IMR-90 (cell line): ENCODE measurements at regions not wholly inside any gene's neighbourhood (a gene's known extent, or its start where the extent isn't known, plus 50 kb on each side); places are given as distances from the start of the nearest gene placed in this dataset.

Experiments used
- ATAC-seq: fragments of 200-7000 bp; cut with Tn5 transposase; 2 replicates; pipeline ENCODE4 v1.9.1; 2020; ENCODE audit warnings: low read depth, mild to moderate bottlenecking, moderate library complexity
- BruUV-seq: library from RNA; stranded (reverse); fragments of 400-500 nt; replicated peaks from 2 replicates; lab custom pipeline; 2021; lab: Mats Ljungman, UMichigan
- CTCF ChIA-PET: fragments of 300-600 bp; formaldehyde crosslinking; extraction: SDS; loops from one replicate; lab custom pipeline; 2021; ENCODE audit warnings: antibody characterized with exemption; lab: Yijun Ruan, JAX
- POLR2A ChIA-PET: fragments of 300-600 bp; sonication (Branson Sonifier 250); formaldehyde crosslinking; loops from one replicate; lab custom pipeline; 2022; ENCODE audit warnings: antibody characterized with exemption; ENCODE audit not compliant: unreplicated experiment; lab: Charles Lee
- DNase-seq: peaks from one replicate; pipeline ENCODE4 v3.0.0; 2013
- H2AFZ ChIP-seq: replicated peaks from 2 replicates; pipeline ENCODE3; 2013; ENCODE audit warnings: low read length, mild to moderate bottlenecking; ENCODE audit not compliant: poor library complexity
- H2AK5ac ChIP-seq: 2 replicates; pipeline ENCODE4 v1.6.1; 2013; ENCODE audit warnings: low read depth, low read length, inconsistent platforms
- H2AK9ac ChIP-seq: replicated peaks from 2 replicates; pipeline ENCODE3; 2013; ENCODE audit warnings: mild to moderate bottlenecking, low read depth, low read length, moderate library complexity; ENCODE audit not compliant: poor library complexity
- H2BK120ac ChIP-seq: 2 replicates; pipeline ENCODE4 v1.6.1; 2013; ENCODE audit warnings: low read depth, low read length, inconsistent platforms
- H2BK15ac ChIP-seq: 3 replicates; pipeline ENCODE4 v1.6.1; 2013; ENCODE audit warnings: low read depth, low read length, inconsistent platforms
- H2BK20ac ChIP-seq: 2 replicates; pipeline ENCODE4 v1.6.1; 2013; ENCODE audit warnings: low read depth, mild to moderate bottlenecking, inconsistent platforms, low read length, moderate library complexity
- H2BK5ac ChIP-seq: 2 replicates; pipeline ENCODE4 v1.6.1; 2013; ENCODE audit warnings: mild to moderate bottlenecking, low read depth, low read length, inconsistent platforms; ENCODE audit not compliant: poor library complexity, severe bottlenecking
- H3K14ac ChIP-seq: replicated peaks from 2 replicates; pipeline ENCODE4 v1.6.1; 2013; ENCODE audit warnings: low read depth, low read length, inconsistent platforms
- H3K18ac ChIP-seq: 2 replicates; pipeline ENCODE4 v1.6.1; 2013; ENCODE audit warnings: low read depth, low read length, control low read depth
- H3K23ac ChIP-seq: 2 replicates; pipeline ENCODE4 v1.6.1; 2013; ENCODE audit warnings: low read depth, low read length, inconsistent platforms
- H3K27ac ChIP-seq: 2 replicates; pipeline ENCODE4 v1.5.1; 2013; ENCODE audit warnings: mild to moderate bottlenecking, control low read depth, low read length; ENCODE audit not compliant: insufficient read depth
- H3K27me3 ChIP-seq: 2 replicates; pipeline ENCODE4 v1.6.1; 2013; ENCODE audit warnings: low read length; ENCODE audit not compliant: control insufficient read depth, insufficient read depth
- H3K36me3 ChIP-seq: 2 replicates; pipeline ENCODE4 v1.6.1; 2013; ENCODE audit warnings: low read length, mixed read lengths; ENCODE audit not compliant: control insufficient read depth, insufficient read depth
- H3K4ac ChIP-seq: 2 replicates; pipeline ENCODE4 v1.6.1; 2013; ENCODE audit warnings: low read depth, low read length, inconsistent platforms
- H3K4me1 ChIP-seq: 2 replicates; pipeline ENCODE4 v1.6.1; 2013; ENCODE audit warnings: low read length, mixed read lengths; ENCODE audit not compliant: control insufficient read depth, insufficient read depth
- H3K4me2 ChIP-seq: 2 replicates; pipeline ENCODE4 v1.6.1; 2013; ENCODE audit warnings: low read depth, mild to moderate bottlenecking, control low read depth, low read length, moderate library complexity
- H3K4me3 ChIP-seq: 2 replicates; pipeline ENCODE4 v1.5.1; 2013; ENCODE audit warnings: low read depth, mild to moderate bottlenecking, control low read depth, low read length, moderate library complexity; ENCODE audit not compliant: insufficient read depth
- H3K56ac ChIP-seq: 2 replicates; pipeline ENCODE4 v1.6.1; 2013; ENCODE audit warnings: low read length, inconsistent platforms; ENCODE audit not compliant: insufficient read depth; ENCODE audit errors: extremely low read depth
- H3K79me1 ChIP-seq, 2 experiments: 2 replicates each; pipeline ENCODE4 v1.6.1; 2013; ENCODE audit warnings: low read length in 2 of 2, inconsistent platforms in 1 of 2, low read depth in 1 of 2
- H3K9ac ChIP-seq: 2 replicates; pipeline ENCODE4 v1.6.1; 2013; ENCODE audit warnings: low read depth, low read length, control low read depth
- H3K9me1 ChIP-seq: 2 replicates; pipeline ENCODE4 v1.6.1; 2013; ENCODE audit warnings: low read length, inconsistent platforms; ENCODE audit not compliant: insufficient read depth
- H3K9me3 ChIP-seq: 2 replicates; pipeline ENCODE4 v1.6.1; 2013; ENCODE audit warnings: low read length; ENCODE audit not compliant: control insufficient read depth, insufficient read depth
- H4K20me1 ChIP-seq: 2 replicates; pipeline ENCODE4 v1.6.1; 2013; ENCODE audit warnings: low read length, inconsistent platforms; ENCODE audit not compliant: insufficient read depth
- H4K5ac ChIP-seq: 2 replicates; pipeline ENCODE4 v1.6.1; 2013; ENCODE audit warnings: mild to moderate bottlenecking, low read depth, low read length, control low read depth
- H4K8ac ChIP-seq, 2 experiments: 2 replicates each; pipeline ENCODE4 v1.6.1; 2013; ENCODE audit warnings: low read depth in 2 of 2, low read length in 2 of 2, control low read depth in 1 of 2, inconsistent platforms in 1 of 2
- H4K91ac ChIP-seq: 2 replicates; pipeline ENCODE4 v1.6.1; 2013; ENCODE audit warnings: low read depth, low read length, inconsistent platforms; ENCODE audit not compliant: insufficient read depth
- BHLHE40 ChIP-seq: fragments of 150-350 bp; IDR thresholded peaks from 2 replicates; pipeline ENCODE4 v1.6.1; 2016; ENCODE audit warnings: mild to moderate bottlenecking, low read depth, low read length
- CEBPB ChIP-seq: IDR thresholded peaks from 2 replicates; pipeline ENCODE4 v1.6.1; 2012; ENCODE audit warnings: low read depth, low read length, improper control_type of control experiment
- CHD1 ChIP-seq: IDR thresholded peaks from 2 replicates; pipeline ENCODE4 v1.6.1; 2012; ENCODE audit warnings: low read depth, low read length, improper control_type of control experiment
- ELK1 ChIP-seq: fragments of 150-350 bp; IDR thresholded peaks from 2 replicates; pipeline ENCODE4 v1.6.1; 2016; ENCODE audit warnings: low read depth, mild to moderate bottlenecking, low read length, moderate library complexity, borderline replicate concordance
- FOS ChIP-seq: fragments of 150-350 bp; IDR thresholded peaks from 2 replicates; pipeline ENCODE4 v1.6.1; 2016; ENCODE audit warnings: low read depth, low read length
- MAFK ChIP-seq: IDR thresholded peaks from 2 replicates; pipeline ENCODE4 v1.6.1; 2012; ENCODE audit warnings: low read depth, low read length, improper control_type of control experiment
- MAZ ChIP-seq: IDR thresholded peaks from 2 replicates; pipeline ENCODE4 v1.6.1; 2012; ENCODE audit warnings: low read depth, mild to moderate bottlenecking, low read length, improper control_type of control experiment, moderate library complexity, borderline replicate concordance
- MXI1 ChIP-seq: IDR thresholded peaks from 2 replicates; pipeline ENCODE4 v1.6.1; 2012; ENCODE audit warnings: low read depth, mild to moderate bottlenecking, low read length, moderate library complexity, borderline replicate concordance
- NFE2L2 ChIP-seq: fragments of 150-350 bp; IDR thresholded peaks from 2 replicates; pipeline ENCODE4 v1.6.1; 2016; ENCODE audit warnings: low read depth, mild to moderate bottlenecking, low read length
- POLR2A ChIP-seq: IDR thresholded peaks from 2 replicates; pipeline ENCODE4 v1.6.1; 2012; ENCODE audit warnings: mild to moderate bottlenecking, low read depth, low read length
- RAD21 ChIP-seq: IDR thresholded peaks from 2 replicates; pipeline ENCODE4 v1.6.1; 2012; ENCODE audit warnings: low read length, improper control_type of control experiment
- RCOR1 ChIP-seq: IDR thresholded peaks from 2 replicates; pipeline ENCODE4 v1.6.1; 2012; ENCODE audit warnings: mild to moderate bottlenecking, low read length, improper control_type of control experiment; ENCODE audit not compliant: insufficient replicate concordance
- RFX5 ChIP-seq: IDR thresholded peaks from 2 replicates; pipeline ENCODE4 v1.8.0; 2012; ENCODE audit warnings: low read depth, mild to moderate bottlenecking, low read length, moderate library complexity
- SMC3 ChIP-seq: fragments of 150-350 bp; IDR thresholded peaks from 2 replicates; pipeline ENCODE4 v1.6.1; 2016; ENCODE audit warnings: low read depth, mild to moderate bottlenecking, antibody characterized with exemption, low read length, moderate library complexity
- USF2 ChIP-seq: fragments of 150-350 bp; IDR thresholded peaks from 2 replicates; pipeline ENCODE4 v1.6.1; 2017; ENCODE audit warnings: mild to moderate bottlenecking, antibody characterized with exemption, low read length, low read depth
- WGBS, 2 experiments: methylation state at CpG; one replicate each; pipeline versions ENCODE4 v1.1.5 to v1.1.7; 2013; ENCODE audit warnings: missing lambda C conversion rate in 2 of 2; ENCODE audit not compliant: insufficient read length in 1 of 2; ENCODE audit errors: extremely low coverage in 2 of 2; 5-methylcytosine and 5-hydroxymethylcytosine counted together
- dilution Hi-C: fragments of 300-500 bp; cut with HindIII; formaldehyde crosslinking; loops from one replicate; pipeline ENCODE4 v1.14.3; 2018; ENCODE audit warnings: low sequenced_read_pairs; ENCODE audit not compliant: unreplicated experiment
- in situ Hi-C: fragments of 300-500 bp; cut with MboI; formaldehyde crosslinking; loops from 3 replicates; pipeline ENCODE4 v1.14.3; 2019; ENCODE audit warnings: low sequenced_read_pairs, inconsistent platforms, mixed read lengths
- intact Hi-C: fragments of 100-400 bp; cut with micrococcal nuclease; formaldehyde crosslinking; loops from 2 replicates; pipeline ENCODE4 v1.10.0; 2022
- TF ChIP-seq, protein P1 (sequence below): conservative IDR thresholded peaks from 2 replicates; pipeline ENCODE4 v1.5.1; 2012; ENCODE audit warnings: mild to moderate bottlenecking, low read depth, low read length, improper control_type of control experiment

DNA sequence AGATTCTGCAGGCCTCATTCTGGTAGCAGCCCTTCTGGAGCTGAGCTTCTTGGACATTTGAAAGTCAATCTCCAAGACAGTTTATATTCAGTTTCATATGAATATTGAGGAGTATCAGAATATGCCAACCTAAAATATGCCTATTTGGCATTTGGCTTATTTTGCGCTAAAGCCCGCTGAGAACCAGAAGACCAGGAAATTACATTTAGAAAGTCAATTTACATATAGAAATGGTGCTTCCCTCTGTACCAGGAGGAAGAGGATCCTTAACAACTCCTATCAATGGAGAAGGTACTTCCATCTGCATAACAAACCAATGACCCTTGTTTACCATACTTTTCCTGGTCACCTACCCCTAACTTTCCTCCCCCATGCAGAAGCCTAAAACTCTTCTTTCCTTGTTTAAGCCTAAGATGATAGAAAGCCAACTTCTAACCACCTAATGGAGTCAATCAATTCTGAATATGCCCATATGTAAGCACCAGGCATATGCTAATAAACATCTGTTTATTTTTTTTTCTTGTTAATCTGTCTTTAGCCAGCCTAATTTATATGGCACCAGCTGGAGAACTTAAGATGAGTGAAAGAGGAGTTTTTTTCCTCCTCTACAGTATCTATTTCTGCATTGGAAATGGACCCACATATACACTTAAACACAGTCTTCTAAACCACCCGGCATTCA, 57.0 kb upstream of the DYNC1I2 start:
- H3K18ac ChIP-seq, result no peak overlapping the region
- DNase-seq, result no peak
- H3K27me3 ChIP-seq, result peaks cover 11% of the 10 kb centered on the region
- no peak overlapping the region for H3K4ac ChIP-seq
- no peak overlapping the region for H3K14ac ChIP-seq
- no peak overlapping the region for H2BK5ac ChIP-seq
- ChIA-PET CTCF (no interaction called here), POLR2A (no interaction called here)
- H3K4me1 ChIP-seq, result no peaks in the 10 kb centered on the region
- no peak overlapping the region for H3K23ac ChIP-seq
- dilution Hi-C loops, result no loop called here
- no TSS peak for BruUV-seq
- no peak overlapping the region for H2BK15ac ChIP-seq
- no peak overlapping the region for H4K8ac ChIP-seq
- H2AK5ac ChIP-seq, result no peak overlapping the region
- H2BK120ac ChIP-seq, result no peak overlapping the region
- in situ Hi-C loops, result no loop called here
- H3K36me3 ChIP-seq, result no peaks in the 10 kb centered on the region
- no peak overlapping the region for H4K91ac ChIP-seq
- H3K4me3 ChIP-seq, result no peak overlapping the region
- H2AK9ac ChIP-seq, result no peak overlapping the region
- H3K4me2 ChIP-seq, result no peak overlapping the region
- no peak overlapping the region for H3K9ac ChIP-seq
- no peak overlapping the region for H4K5ac ChIP-seq
- TF ChIP-seq RFX5 (no peak), NFE2L2 (no peak), MXI1 (no peak), POLR2A (no peak), ELK1 (no peak), USF2 (no peak), CHD1 (no peak), CEBPB (no peak), FOS (no peak), MAZ (no peak), SMC3 (no peak), BHLHE40 (no peak), MAFK (no peak), RCOR1 (no peak), RAD21 (no peak)
- TF ChIP-seq, protein P1, sequence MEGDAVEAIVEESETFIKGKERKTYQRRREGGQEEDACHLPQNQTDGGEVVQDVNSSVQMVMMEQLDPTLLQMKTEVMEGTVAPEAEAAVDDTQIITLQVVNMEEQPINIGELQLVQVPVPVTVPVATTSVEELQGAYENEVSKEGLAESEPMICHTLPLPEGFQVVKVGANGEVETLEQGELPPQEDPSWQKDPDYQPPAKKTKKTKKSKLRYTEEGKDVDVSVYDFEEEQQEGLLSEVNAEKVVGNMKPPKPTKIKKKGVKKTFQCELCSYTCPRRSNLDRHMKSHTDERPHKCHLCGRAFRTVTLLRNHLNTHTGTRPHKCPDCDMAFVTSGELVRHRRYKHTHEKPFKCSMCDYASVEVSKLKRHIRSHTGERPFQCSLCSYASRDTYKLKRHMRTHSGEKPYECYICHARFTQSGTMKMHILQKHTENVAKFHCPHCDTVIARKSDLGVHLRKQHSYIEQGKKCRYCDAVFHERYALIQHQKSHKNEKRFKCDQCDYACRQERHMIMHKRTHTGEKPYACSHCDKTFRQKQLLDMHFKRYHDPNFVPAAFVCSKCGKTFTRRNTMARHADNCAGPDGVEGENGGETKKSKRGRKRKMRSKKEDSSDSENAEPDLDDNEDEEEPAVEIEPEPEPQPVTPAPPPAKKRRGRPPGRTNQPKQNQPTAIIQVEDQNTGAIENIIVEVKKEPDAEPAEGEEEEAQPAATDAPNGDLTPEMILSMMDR, result no peak
- no peak overlapping the region for H2BK20ac ChIP-seq
- ATAC-seq, result no peak
- intact Hi-C loops, result no loop called here
- H3K9me1 ChIP-seq, result no peaks in the 10 kb centered on the region
- H3K9me3 ChIP-seq, result peaks cover 22% of the 10 kb centered on the region
- no CpG with 5 or more reads among the region's 3 CpGs for WGBS, 2 experiments
- no peaks in the 10 kb centered on the region for H4K20me1 ChIP-seq
- H2AFZ ChIP-seq, result no peak overlapping the region
- no peaks in the 10 kb centered on the region for H3K79me1 ChIP-seq
- no peak overlapping the region for H3K56ac ChIP-seq
- no peak overlapping the region for H3K27ac ChIP-seq
